D721Med (cell line): ENCODE measurements at regions not wholly inside any gene's neighbourhood (a gene's known extent, or its start where the extent isn't known, plus 50 kb on each side); places are given as distances from the start of the nearest gene placed in this dataset.

Experiments used
- DNase-seq: peaks from one replicate; pipeline ENCODE4 v3.0.0; 2011; ENCODE audit warnings: low spot score; ENCODE audit not compliant: insufficient read length
- FAIRE-seq: peaks from 2 replicates; lab custom pipeline; 2011; peaks lifted over from hg19 to GRCh38; lab: Jason Lieb, UNC
- TF ChIP-seq, protein P1 (sequence below): IDR thresholded peaks from 2 replicates; pipeline ENCODE4 v1.5.1; 2012; ENCODE audit warnings: mild to moderate bottlenecking, control low read depth; ENCODE audit not compliant: insufficient read depth; ENCODE audit errors: missing control alignments

DNA sequence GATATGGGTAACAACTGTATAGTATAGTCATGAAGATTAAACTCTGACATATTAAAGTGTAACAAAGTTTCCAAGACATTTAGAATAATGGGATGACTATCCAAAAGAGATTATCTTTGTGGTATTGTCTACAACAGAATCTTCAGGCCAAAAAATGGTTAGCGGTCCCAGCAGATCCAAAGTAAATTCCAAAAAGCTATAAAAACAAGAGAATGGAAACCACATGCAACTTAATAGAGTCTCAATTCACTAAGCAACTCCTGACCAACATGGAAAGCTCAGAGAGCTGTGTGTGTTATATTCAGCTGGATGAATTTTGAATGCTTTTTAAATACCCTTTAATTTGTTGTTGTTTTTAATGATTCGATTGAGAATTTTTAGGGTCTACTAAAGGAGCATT is 688.2 kb downstream of the CETN3 start:
- FAIRE-seq (no peak), DNase-seq (no peak)
- TF ChIP-seq, protein P1, sequence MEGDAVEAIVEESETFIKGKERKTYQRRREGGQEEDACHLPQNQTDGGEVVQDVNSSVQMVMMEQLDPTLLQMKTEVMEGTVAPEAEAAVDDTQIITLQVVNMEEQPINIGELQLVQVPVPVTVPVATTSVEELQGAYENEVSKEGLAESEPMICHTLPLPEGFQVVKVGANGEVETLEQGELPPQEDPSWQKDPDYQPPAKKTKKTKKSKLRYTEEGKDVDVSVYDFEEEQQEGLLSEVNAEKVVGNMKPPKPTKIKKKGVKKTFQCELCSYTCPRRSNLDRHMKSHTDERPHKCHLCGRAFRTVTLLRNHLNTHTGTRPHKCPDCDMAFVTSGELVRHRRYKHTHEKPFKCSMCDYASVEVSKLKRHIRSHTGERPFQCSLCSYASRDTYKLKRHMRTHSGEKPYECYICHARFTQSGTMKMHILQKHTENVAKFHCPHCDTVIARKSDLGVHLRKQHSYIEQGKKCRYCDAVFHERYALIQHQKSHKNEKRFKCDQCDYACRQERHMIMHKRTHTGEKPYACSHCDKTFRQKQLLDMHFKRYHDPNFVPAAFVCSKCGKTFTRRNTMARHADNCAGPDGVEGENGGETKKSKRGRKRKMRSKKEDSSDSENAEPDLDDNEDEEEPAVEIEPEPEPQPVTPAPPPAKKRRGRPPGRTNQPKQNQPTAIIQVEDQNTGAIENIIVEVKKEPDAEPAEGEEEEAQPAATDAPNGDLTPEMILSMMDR: no peak

DNA sequence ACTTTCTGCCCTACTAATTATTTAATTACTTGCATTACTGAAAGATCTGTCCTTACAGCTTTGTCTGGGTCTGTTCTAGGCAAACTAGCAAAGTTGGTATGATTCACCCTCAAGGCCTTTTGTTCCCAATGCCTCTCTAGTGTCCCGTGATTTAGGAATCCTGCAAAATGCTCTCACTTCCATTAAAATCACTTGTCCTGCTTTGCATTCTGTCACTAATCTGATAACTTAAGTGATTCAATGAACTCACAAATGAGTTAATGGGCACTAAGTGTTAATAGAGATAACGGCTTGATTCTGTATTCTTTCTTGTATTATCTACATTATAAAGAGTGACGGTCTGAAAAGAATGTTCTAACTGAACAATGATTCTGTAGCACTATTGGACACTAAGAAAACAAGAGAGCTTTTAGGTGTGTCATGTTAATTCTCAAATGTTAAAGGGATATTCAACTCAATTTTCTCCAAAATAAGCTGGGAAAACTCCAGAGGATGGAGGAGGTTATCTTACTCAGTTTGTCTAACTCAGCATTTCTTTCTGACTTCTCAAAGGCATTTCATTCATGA is 697.3 kb downstream of the CETN3 start:
- DNase-seq: no peak
- FAIRE-seq: no peak
- TF ChIP-seq, protein P1: no peak

DNA sequence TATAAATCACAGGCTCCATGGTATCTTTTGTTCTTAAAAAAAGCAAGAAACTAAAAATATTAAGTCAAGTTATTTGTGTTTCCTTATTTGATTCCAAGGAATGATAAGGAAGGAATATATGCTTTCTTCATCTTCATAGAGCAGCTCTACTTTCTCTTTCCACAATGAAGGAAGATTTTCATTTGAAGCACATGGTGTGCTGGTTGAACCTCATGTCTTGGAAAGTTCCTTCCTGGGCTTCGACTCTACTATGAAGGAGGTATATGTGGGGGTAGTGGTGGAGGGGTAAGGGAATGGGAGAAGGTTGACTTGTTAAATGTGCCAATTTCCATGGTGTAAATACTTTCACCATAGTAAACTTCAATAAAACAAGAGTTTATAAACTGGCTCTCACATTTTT is 698.0 kb downstream of the CETN3 start:
- DNase-seq: no peak
- FAIRE-seq: no peak
- TF ChIP-seq, protein P1: no peak

DNA sequence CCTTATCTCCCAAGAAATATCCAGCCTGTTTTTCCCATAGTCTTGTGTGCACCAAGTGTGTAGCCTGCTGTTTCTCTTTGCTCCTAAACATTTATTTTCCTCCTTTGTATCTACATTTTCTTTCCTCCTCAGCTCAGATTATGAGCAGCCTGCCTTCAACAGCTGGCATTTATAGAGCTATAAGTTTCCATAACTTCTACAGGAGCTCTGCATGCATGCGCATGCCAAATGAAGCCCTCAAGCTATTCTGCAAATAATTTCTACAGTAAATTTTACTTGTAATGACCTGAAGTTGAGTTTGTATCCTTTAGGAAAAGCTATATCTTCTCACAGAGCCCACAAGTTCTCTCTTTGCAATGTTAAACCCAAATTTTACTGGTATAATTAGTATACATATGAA is 699.5 kb downstream of the CETN3 start:
- TF ChIP-seq, protein P1: no peak
- no peak for FAIRE-seq
- no peak for DNase-seq

DNA sequence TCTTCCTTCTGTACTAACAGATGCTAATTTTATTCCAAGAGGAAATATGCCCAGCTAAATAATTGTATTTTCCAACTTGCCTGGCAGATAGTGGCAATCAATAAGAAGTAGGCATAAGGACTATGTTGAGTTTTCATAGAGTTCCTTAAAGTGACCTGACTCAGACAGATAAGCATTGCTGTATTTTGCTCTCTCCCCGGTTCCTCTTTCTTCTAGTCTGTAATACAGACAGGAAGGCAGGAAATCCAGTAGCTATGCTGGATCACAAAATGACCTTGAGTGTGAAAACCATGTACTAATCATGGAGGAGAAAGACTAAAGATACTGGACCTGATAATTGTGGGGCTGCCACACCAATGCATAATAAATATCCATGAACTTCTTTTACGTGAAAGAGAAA is 701.7 kb downstream of the CETN3 start:
- TF ChIP-seq, protein P1: no peak
- FAIRE-seq (no peak), DNase-seq (no peak)

DNA sequence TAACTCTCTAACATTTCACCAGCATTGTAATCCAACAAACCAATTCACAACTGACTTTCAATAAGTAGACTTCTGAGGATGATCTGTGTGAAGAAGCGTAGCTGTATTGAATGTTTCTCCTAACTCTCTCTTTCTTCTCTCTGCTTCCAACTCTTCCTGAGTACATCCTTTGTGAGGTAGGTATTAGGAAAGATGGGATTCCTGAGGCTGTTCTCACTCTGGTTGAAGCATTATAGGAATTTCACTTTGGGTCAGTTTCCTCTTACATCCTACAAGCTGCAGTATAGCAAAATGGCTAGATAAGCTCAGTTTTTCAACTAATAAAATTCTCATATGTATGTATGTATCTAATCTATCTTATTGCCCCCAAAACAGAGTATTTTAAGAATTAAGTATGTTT is 702.8 kb downstream of the CETN3 start:
- FAIRE-seq: no peak
- TF ChIP-seq, protein P1: no peak
- no peak for DNase-seq

DNA sequence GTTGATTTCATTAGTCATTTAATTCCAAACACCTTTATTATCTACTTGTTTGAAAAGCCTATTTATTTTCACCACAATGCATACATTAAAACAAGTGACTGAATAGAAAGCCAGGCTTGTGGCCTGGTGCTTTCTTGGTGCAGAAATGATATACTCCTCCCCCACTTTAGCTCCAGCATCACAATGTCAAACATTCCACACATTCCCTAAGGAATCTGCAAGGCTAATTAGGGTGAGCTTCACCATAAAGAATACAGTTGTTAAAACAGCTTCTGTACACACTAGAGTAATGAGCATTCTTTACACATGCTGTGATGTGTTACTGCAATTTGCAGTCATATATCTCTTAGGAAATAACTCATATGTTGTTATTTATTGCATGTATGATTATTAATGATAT is 705.7 kb downstream of the CETN3 start:
- TF ChIP-seq, protein P1: no peak
- no peak for DNase-seq
- FAIRE-seq: no peak
